ENCODE measurements at regions not wholly inside any gene's neighbourhood (a gene's known extent, or its start where the extent isn't known, plus 50 kb on each side); places are given as distances from the start of the nearest gene placed in this dataset.

- H3K27me3 ChIP-seq: no peaks in the 10 kb centered on the region
- no peak overlapping the region for H3K4me3 ChIP-seq (replicated peaks in 1 of 3)
- no peaks in the 10 kb centered on the region for H3K4me1 ChIP-seq
- DNase-seq: no peak
- intact Hi-C loops (cut with DNase I): no loop called here
- no peak for TF ChIP-seq POLR2A (IDR thresholded peaks at IDR 0.05)
- TF ChIP-seq CTCF (IDR thresholded peaks at IDR 0.05): no peak
- H3K36me3 ChIP-seq: no peaks in the 10 kb centered on the region
- H3K9me3 ChIP-seq: no peaks in the 10 kb centered on the region
- WGBS, 2 donors: 78% methylated on average over 1 of the region's 1 CpG
- no peak overlapping the region for H3K27ac ChIP-seq
Observed at GRCh38 chr4:96342196-96342595, 502.3 kb downstream of the PDHA2 start.

- Histone ChIP-seq H3K36me3 (no peaks in the 10 kb centered on the region), H3K4me3 (replicated peaks in 1 of 3) (no peak overlapping the region), H3K27ac (no peak overlapping the region), H3K27me3 (no peaks in the 10 kb centered on the region), H3K4me1 (no peaks in the 10 kb centered on the region), H3K9me3 (no peaks in the 10 kb centered on the region)
- DNase-seq: no peak
- intact Hi-C loops (cut with DNase I): no loop called here
- no peak for TF ChIP-seq POLR2A (IDR thresholded peaks at IDR 0.05)
- TF ChIP-seq CTCF (IDR thresholded peaks at IDR 0.05): no peak
- WGBS, 2 donors: 83 to 88% methylated on average over 2 of the region's 2 CpGs
Observed at GRCh38 chr4:96342790-96343455, 503.0 kb downstream of the PDHA2 start.

GRCh38 chr4:96343836-96344235 lies 503.9 kb downstream of the PDHA2 start:
- no peaks in the 10 kb centered on the region for H3K27me3 ChIP-seq
- intact Hi-C loops (cut with DNase I): no loop called here
- no peaks in the 10 kb centered on the region for H3K9me3 ChIP-seq
- no peak for TF ChIP-seq CTCF (IDR thresholded peaks at IDR 0.05)
- TF ChIP-seq POLR2A (IDR thresholded peaks at IDR 0.05): no peak
- H3K27ac ChIP-seq: no peak overlapping the region
- no peaks in the 10 kb centered on the region for H3K36me3 ChIP-seq
- H3K4me3 ChIP-seq (replicated peaks in 1 of 3): no peak overlapping the region
- no peaks in the 10 kb centered on the region for H3K4me1 ChIP-seq
- DNase-seq: no peak

GRCh38 chr4:96347582-96347981 lies 507.7 kb downstream of the PDHA2 start:
- H3K9me3 ChIP-seq: no peaks in the 10 kb centered on the region
- H3K27ac ChIP-seq: no peak overlapping the region
- DNase-seq: no peak
- no peak for TF ChIP-seq CTCF (IDR thresholded peaks at IDR 0.05)
- no peak for TF ChIP-seq POLR2A (IDR thresholded peaks at IDR 0.05)
- no peaks in the 10 kb centered on the region for H3K27me3 ChIP-seq
- no peak overlapping the region for H3K4me3 ChIP-seq (replicated peaks in 1 of 3)
- no peaks in the 10 kb centered on the region for H3K4me1 ChIP-seq
- intact Hi-C loops (cut with DNase I): no loop called here
- 77 to 84% methylated on average over 2 of the region's 2 CpGs for whole genome bisulfite sequencing, 2 donors
- no peaks in the 10 kb centered on the region for H3K36me3 ChIP-seq

- H3K27ac ChIP-seq: no peak overlapping the region
- WGBS, 2 donors: 82% methylated on average over 3 of the region's 3 CpGs
- H3K4me3 ChIP-seq (replicated peaks in 1 of 3): no peak overlapping the region
- peak in 2 of 6 experiments; percentile 5 to 22 for TF ChIP-seq CTCF (IDR thresholded peaks at IDR 0.05)
- no peak for TF ChIP-seq POLR2A (IDR thresholded peaks at IDR 0.05)
- H3K9me3 ChIP-seq: no peaks in the 10 kb centered on the region
- no peaks in the 10 kb centered on the region for H3K36me3 ChIP-seq
- H3K27me3 ChIP-seq: no peaks in the 10 kb centered on the region
- H3K4me1 ChIP-seq: peaks cover 0 to 12% of the 10 kb centered on the region in 2 donors
- peak; percentile 2 to 4 for DNase-seq
- intact Hi-C loops (cut with DNase I): no loop called here
Observed at GRCh38 chr4:96352051-96352517, 512.2 kb downstream of the PDHA2 start.
